ENCODE measurements at regions not wholly inside any gene's neighbourhood (a gene's known extent, or its start where the extent isn't known, plus 50 kb on each side); places are given as distances from the start of the nearest gene placed in this dataset.

DNA sequence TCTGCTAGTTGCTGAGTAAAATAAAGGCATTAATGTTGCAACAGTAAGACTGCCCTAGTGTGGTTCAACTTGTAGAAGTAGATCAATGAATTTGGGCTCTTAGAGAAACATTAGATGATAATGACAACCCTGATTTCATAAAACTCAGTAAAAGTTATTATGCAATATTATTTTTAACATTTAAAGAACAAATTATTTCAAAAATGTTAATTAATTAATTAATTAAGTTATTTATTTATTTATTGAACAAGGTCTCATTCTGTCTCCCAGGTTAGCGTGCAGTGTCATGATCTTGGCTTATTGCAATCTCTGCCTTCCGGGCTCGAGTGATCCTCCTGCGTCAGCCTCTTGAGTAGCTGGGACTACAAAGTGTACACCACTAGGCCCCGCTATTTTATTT lies 1016.4 kb downstream of the VRK1 start:
- H3K79me2 ChIP-seq (ENCODE audit: insufficient read depth, low read length), result no peaks in the 10 kb centered on the region
- no peak overlapping the region for H3K27ac ChIP-seq (ENCODE audit: extremely low read length, insufficient read depth, low read length)
- H3K9ac ChIP-seq (ENCODE audit: insufficient read depth, low read depth, low read length), result no peak overlapping the region
- no peak for TF ChIP-seq ZNF572 (CRISPR knock-in tag; IDR thresholded peaks at IDR 0.05)
- TF ChIP-seq MEIS1 (CRISPR knock-in tag; IDR thresholded peaks at IDR 0.05; ENCODE audit: borderline replicate concordance), result no peak
- no peak for TF ChIP-seq CENPT (CRISPR knock-in tag; IDR thresholded peaks at IDR 0.05; ENCODE audit: low read depth)
- no peak for TF ChIP-seq GFI1 (CRISPR knock-in tag; IDR thresholded peaks at IDR 0.05; ENCODE audit: borderline replicate concordance)
- no peak for TF ChIP-seq TIGD3 (CRISPR knock-in tag; IDR thresholded peaks at IDR 0.05; ENCODE audit: borderline replicate concordance)
- TF ChIP-seq ZNF564 (CRISPR knock-in tag; IDR thresholded peaks at IDR 0.05), result no peak
- TF ChIP-seq, protein P1, sequence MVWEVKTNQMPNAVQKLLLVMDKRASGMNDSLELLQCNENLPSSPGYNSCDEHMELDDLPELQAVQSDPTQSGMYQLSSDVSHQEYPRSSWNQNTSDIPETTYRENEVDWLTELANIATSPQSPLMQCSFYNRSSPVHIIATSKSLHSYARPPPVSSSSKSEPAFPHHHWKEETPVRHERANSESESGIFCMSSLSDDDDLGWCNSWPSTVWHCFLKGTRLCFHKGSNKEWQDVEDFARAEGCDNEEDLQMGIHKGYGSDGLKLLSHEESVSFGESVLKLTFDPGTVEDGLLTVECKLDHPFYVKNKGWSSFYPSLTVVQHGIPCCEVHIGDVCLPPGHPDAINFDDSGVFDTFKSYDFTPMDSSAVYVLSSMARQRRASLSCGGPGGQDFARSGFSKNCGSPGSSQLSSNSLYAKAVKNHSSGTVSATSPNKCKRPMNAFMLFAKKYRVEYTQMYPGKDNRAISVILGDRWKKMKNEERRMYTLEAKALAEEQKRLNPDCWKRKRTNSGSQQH (CRISPR knock-in tag; IDR thresholded peaks at IDR 0.05; ENCODE audit: low read depth), result no peak
- TF ChIP-seq ZBTB14 (CRISPR knock-in tag; IDR thresholded peaks at IDR 0.05), result no peak
- TF ChIP-seq FOSL1 (CRISPR knock-in tag; IDR thresholded peaks at IDR 0.05; ENCODE audit: borderline replicate concordance), result no peak
- TF ChIP-seq ZFP62 (CRISPR knock-in tag; IDR thresholded peaks at IDR 0.05), result no peak
- no peak for TF ChIP-seq ZNF264 (CRISPR knock-in tag; IDR thresholded peaks at IDR 0.05)
- no peak for TF ChIP-seq ZNF33B (CRISPR knock-in tag; IDR thresholded peaks at IDR 0.05)
- TF ChIP-seq THAP9 (CRISPR knock-in tag; IDR thresholded peaks at IDR 0.05; ENCODE audit: borderline replicate concordance), result no peak
- H3K4me1 ChIP-seq (ENCODE audit: insufficient read depth, low read length), result no peaks in the 10 kb centered on the region
- peaks cover 70% of the 10 kb centered on the region for H3K9me3 ChIP-seq (ENCODE audit: low read length)
- no peak overlapping the region for H3K4me3 ChIP-seq (replicated peaks in 1 of 3; ENCODE audit: insufficient read depth in 1 of 3, low read depth in 2 of 3, low read length in 3 of 3)
- no TSS peak for BruUV-seq (replicated peaks)
- no peak overlapping the region for H2AFZ ChIP-seq (ENCODE audit: low read length)
- DNase-seq (ENCODE audit: low spot score) (no peak), ATAC-seq (no peak), FAIRE-seq (no peak)
- H3K36me3 ChIP-seq (replicated peaks in 1 of 2; ENCODE audit: control insufficient read depth in 1 of 2, insufficient read depth in 2 of 2, low read length in 2 of 2), result no peaks in the 10 kb centered on the region
- H4K20me1 ChIP-seq (ENCODE audit: insufficient read depth, low read length), result no peaks in the 10 kb centered on the region
- CTCF ChIA-PET (ENCODE audit: low intra/inter-chr PET ratio, low total read pairs), result no interaction called here
- 49% methylated on average over 5 of the region's 5 CpGs for WGBS (ENCODE audit: low lambda C conversion rate)
- no peaks in the 10 kb centered on the region for H3K27me3 ChIP-seq (ENCODE audit: control insufficient read depth in 1 of 2, insufficient read depth in 2 of 2, low read length in 2 of 2)
- POLR2A ChIA-PET, result no interaction called here
- intact Hi-C loops (cut with micrococcal nuclease; ENCODE audit: unreplicated experiment), result no loop called here
- in situ Hi-C loops (cut with HindIII; ENCODE audit: extremely low pct_ligation_motif_present, low pct_unique_long_range_greater_than_20kb), result no loop called here
- H3K4me2 ChIP-seq (ENCODE audit: low read depth, low read length), result no peak overlapping the region

Data from HepG2 (cell line).